HG03575 (cell line): ENCODE measurements at regions not wholly inside any gene's neighbourhood (a gene's known extent, or its start where the extent isn't known, plus 50 kb on each side); places are given as distances from the start of the nearest gene placed in this dataset.
"Not testable (repeated sequence)": the region's sequence is repeated elsewhere in the genome, so short reads cannot be mapped to it uniquely, and the experiment has no call there.

ENCODE experiments used
- ATAC-seq: cut with Tn5 transposase; IDR thresholded peaks from one replicate; pipeline ENCODE4 v1.9.1; 2021; ENCODE audit not compliant: unreplicated experiment, insufficient number of reproducible peaks, low FRiP score; ENCODE audit errors: extremely low read depth

GRCh38 chr1:214715126-214715525 is 112.1 kb downstream of the CENPF start:
- no peak for ATAC-seq

- ATAC-seq, result no peak
Observed at GRCh38 chr1:214717351-214717750, 114.4 kb downstream of the CENPF start.

- ATAC-seq, result no peak
Observed at GRCh38 chr1:214718724-214719123, 115.7 kb downstream of the CENPF start.

- no peak for ATAC-seq
Observed at GRCh38 chr1:214719207-214719606, 116.2 kb downstream of the CENPF start.

- no peak for ATAC-seq
Observed at GRCh38 chr1:214720561-214720960, 117.6 kb downstream of the CENPF start.

GRCh38 chr1:214727274-214727673 is 124.3 kb downstream of the CENPF start:
- ATAC-seq, result no peak

- ATAC-seq, result no peak
Observed at GRCh38 chr1:214739621-214740238, 136.7 kb downstream of the CENPF start.

- ATAC-seq, result no peak
Observed at GRCh38 chr1:214740471-214740870, 137.5 kb downstream of the CENPF start.

GRCh38 chr1:214747050-214747635 is 144.1 kb downstream of the CENPF start:
- ATAC-seq, result no peak

GRCh38 chr1:214753236-214753852 is 150.3 kb downstream of the CENPF start:
- no peak for ATAC-seq

GRCh38 chr1:214761030-214761429 is 158.0 kb downstream of the CENPF start:
- no peak for ATAC-seq

- ATAC-seq, result no peak
Observed at GRCh38 chr1:214762902-214763301, 159.9 kb downstream of the CENPF start.

- no peak for ATAC-seq
Observed at GRCh38 chr1:214764502-214764901, 161.5 kb downstream of the CENPF start.

- ATAC-seq, result no peak
Observed at GRCh38 chr1:214767221-214767620, 164.2 kb downstream of the CENPF start.

GRCh38 chr1:214769666-214770065 is 166.7 kb downstream of the CENPF start:
- ATAC-seq, result not testable (repeated sequence)

GRCh38 chr1:214777364-214777763 is 174.4 kb downstream of the CENPF start:
- ATAC-seq, result no peak

- no peak for ATAC-seq
Observed at GRCh38 chr1:214791961-214792360, 189.0 kb downstream of the CENPF start.

- no peak for ATAC-seq
Observed at GRCh38 chr1:214792527-214793186, 189.7 kb downstream of the CENPF start.

GRCh38 chr1:214793708-214794107 is 190.7 kb downstream of the CENPF start:
- ATAC-seq, result no peak

GRCh38 chr1:214801191-214801590 is 198.2 kb downstream of the CENPF start:
- ATAC-seq, result no peak
